Occipital lobe (tissue), 1 donor: ENCODE measurements at regions not wholly inside any gene's neighbourhood (a gene's known extent, or its start where the extent isn't known, plus 50 kb on each side); places are given as distances from the start of the nearest gene placed in this dataset.
"Not testable (repeated sequence)": the region's sequence is repeated elsewhere in the genome, so short reads cannot be mapped to it uniquely, and the experiment has no call there.

Experiments
- DNase-seq: peaks from one replicate; lab custom pipeline; 2025; lab: John Stamatoyannopoulos, UW

DNA sequence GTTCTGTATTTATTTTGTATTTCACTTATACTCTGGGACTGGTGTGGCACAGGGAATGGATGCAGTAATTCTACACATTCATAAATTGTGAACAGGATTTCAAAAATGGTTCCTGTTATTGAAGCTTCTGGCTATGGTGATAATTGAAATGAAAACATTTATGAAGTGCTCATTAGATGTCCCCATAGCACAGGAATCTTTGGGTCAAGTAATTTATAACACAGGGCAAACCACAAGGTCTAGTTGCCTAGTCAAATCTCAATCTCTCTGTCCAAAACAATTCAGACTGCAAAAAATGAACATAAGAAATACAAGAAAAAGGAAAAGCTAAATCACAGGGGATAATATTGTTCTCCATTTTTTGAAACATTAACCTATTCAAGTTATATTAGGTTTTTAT, 117.5 kb upstream of the PTPRG start:
- no peak for DNase-seq

- no peak for DNase-seq
Measured at GRCh38 chr3:61444782-61445181, 116.6 kb upstream of the PTPRG start.

DNA sequence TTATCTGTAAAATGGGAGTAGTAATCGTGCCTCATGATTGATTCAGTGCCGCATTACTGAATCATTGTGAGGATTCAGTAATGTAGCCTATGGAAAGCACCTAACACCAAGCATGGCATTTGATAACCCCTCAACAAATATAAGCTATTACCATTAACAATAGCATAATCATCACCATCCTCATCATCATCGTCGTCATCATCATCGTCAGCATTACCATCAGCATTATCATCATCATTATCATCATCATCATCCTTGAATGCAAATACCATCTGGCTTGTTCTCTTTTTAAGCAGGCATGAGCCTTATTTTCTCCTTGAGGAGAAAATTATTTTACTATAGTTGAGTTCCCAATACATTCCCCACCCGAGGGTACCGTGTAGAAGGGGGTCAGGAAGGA, 115.4 kb upstream of the PTPRG start:
- no peak for DNase-seq

DNA sequence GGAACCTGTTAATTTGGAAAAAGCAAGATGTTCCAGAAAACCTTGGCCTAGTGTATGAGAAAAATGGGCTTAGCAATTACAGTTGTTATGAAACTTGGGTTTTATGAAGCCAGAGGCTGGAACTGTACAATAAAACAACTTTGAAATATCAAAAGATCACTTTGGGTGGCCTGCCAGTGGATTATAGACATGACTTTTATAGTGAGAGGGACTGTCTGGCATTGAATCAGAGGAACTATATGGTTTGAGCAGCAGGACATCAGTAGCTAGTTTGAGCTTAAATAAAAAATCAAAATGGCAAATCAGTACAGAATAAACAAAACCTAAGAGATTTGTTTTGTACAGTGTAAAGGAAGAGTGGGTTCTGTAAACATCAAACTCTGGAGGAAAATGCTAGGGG, 115.0 kb upstream of the PTPRG start:
- no peak for DNase-seq

- DNase-seq = no peak
Measured at GRCh38 chr3:61448378-61448777, 113.0 kb upstream of the PTPRG start.

DNA sequence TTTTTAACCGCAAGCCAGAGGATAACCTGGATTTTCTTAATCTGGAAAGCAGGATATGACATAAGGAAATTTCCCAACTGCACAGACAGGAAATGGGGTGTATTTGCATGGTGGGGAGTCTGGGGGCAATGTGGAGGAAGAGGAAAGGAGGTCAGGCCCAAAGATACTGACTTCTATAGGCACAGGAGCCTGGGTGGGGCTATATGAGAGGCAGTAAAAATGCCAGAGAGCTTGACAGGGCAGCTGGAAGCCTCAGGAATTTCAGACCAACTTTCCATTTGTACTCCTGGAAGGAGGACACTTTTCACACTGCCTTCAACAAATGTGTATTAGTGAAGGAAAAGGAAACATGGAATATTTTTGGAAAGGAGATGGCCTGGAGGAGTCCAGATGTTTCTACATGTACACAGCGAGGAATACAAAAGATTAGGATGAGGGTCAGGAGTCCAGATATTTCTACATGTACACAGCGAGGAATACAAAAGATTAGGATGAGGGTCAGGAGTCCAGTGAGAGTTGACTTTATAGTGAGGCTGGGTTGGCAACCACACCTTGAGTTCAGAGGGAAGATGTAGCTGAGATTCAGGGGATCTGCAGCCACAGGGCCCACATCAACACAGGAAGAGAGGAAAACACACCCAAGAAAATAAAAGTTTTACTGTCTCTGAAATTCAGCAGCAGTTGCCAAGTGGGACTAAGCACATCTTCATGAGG, 111.9 kb upstream of the PTPRG start:
- no peak for DNase-seq

DNA sequence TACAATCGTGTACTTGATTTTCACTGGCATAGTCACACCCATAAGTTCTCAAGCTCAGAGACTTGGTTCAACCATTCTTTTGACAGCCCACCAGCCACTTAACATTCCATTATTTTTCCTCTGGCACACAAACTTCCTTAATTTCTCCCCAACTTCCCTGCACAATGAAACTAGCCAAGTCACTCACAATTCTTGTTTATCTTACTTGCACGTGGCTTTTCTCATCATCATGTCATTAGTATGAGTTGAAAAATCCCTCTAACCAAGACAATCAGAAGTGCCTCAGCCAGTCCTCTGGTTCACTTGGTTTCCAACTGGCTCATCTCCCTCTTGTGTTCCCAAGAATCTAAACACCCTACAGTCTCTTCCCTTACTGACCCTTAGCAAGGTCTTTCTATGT, 110.5 kb upstream of the PTPRG start:
- DNase-seq = no peak

DNA sequence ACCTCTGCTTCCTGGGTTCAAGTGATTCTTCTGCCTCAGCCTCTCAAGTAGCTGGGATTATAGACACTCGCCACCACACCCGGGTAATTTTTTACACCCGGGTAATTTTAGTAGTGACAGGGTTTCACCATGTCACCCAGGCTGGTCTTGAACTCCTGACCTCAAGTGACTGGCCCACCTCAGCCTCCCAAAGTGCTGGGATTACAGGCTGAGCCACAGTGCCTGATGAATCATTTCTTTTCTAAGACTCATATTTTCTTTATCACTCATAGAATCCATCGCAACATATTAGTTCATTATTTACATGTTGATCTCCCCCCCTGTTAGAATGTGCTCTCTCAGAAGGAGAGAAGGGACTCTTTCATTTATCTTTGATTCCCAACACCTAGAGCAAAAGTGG, 109.5 kb upstream of the PTPRG start:
- DNase-seq = no peak

- DNase-seq = no peak
Measured at GRCh38 chr3:61452535-61453090, 108.8 kb upstream of the PTPRG start.

GRCh38 chr3:61454006-61454585, 107.3 kb upstream of the PTPRG start:
- DNase-seq = no peak

- DNase-seq = no peak
Measured at GRCh38 chr3:61454801-61455200, 106.6 kb upstream of the PTPRG start.

DNA sequence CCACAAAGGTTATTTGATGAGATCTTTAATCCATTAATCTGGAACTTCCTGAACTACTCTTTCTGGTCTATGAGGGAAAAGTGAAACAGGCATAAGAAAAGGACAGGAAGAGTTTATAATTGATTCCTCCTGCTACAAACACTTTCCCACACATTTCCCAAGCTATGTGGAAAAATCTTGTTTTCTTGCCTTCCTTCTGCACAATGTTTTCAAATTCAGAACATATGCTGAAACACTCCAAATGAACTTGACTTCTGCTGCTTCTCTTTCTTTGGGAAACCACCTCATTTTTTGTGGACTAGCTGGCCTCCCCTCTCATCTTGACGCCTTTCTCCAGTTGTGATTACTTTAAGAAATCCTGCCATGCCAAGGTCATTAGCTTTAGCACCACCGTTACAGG, 100.7 kb upstream of the PTPRG start:
- DNase-seq = no peak

DNA sequence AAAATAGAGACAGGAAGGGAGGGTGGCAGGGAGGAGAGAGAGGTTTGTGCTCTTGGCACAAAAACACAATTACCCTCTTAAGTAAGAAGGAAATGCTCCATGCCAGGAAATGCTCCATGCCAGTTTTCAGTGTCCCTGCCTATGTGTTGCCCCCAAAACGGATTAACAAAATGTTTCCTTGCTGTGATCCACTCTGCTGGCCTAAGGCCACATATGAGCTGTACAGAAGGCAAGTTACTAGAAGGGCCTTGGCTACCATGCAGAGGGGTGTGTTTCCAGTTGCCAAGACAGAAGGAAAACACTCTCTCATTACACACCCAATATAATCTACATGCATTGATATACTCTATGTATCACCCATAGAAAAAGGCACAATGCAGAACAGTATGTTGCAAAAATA, 98.2 kb upstream of the PTPRG start:
- no peak for DNase-seq

DNA sequence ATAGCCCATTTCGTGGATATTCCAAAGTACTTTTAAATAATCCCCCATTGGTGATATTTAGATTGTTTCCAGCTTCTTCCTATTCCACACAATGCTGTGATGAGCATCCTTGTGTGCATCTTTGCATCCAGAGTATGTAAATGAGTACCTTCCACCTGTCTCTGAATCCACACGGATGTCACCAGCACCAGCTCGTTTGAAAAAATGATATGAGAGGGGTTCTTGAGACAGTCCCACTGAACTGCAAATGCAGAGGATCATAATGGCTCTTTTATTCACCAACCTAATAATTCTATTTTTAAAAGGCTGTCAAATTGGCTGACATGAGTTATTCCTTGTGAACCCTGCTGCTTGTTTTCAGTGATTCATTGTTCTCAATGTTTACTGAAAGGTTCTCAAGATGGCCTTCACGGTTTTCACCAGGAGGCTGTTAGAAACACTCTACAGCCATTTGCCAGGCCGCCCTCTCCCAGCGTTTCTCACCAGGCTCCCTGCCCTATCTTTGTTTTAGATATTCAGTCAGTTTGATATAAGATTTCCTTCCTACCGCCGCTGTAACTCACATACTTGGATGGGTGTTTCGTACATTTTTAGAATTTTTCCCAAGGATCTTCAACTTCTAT, 96.7 kb upstream of the PTPRG start:
- no peak for DNase-seq

DNA sequence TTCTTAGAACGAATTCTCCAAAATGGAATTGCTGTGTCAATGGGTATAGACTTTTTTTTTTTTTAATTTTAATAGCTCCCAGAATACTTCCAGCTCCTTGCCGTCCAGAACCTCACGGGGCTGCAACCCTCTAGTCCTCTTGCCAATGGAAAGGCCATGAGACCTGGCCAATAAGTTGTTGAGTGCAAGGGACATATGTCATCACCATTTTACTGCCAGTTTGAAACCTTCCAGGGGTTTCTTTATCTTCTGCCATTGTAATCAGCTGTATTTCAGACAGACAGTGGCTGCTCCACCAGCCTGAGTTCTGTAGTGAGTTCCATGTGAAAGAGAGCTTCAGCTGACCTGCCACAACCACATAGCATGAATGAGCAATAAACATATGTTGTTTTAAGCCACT, 95.0 kb upstream of the PTPRG start:
- no peak for DNase-seq

DNA sequence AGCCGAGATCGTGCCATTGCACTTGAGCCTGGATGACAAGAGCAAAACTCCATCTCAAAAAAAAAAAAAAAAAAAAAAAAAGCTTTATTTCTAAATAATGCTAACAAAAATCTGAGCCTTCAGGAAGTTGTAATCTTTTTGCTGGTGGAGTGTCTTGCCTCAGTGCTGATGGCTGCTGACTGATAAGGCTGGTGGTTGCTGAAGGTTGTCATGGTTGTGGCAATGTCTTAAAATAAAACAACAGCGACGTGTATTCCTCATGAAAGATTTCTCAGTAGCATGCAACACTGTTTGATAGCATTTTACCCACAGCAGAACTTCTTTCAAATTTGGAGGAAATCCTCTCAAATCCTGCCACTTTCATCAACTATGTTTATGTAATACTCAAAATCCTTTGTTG, 77.4 kb upstream of the PTPRG start:
- no peak for DNase-seq

DNA sequence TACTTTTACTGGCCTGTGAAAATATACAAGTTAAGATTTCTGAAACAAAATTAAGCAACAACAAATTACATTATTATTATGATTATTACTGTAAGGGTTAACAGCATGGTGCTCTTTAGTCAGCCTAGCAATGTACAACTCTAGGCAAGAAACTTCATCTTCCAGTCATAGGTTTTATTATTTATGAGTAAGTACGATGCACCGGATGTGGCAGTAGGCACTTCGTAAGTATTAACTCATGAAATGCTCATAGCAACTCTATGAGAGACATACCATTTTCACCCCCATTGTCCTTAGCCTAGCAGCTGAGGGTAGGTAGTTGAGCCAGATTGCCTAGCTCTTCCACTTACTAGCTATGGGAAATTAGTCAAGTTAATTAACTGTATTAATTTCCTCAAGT, 68.0 kb upstream of the PTPRG start:
- DNase-seq = no peak

GRCh38 chr3:61494309-61494708, 67.1 kb upstream of the PTPRG start:
- not testable (repeated sequence) for DNase-seq

DNA sequence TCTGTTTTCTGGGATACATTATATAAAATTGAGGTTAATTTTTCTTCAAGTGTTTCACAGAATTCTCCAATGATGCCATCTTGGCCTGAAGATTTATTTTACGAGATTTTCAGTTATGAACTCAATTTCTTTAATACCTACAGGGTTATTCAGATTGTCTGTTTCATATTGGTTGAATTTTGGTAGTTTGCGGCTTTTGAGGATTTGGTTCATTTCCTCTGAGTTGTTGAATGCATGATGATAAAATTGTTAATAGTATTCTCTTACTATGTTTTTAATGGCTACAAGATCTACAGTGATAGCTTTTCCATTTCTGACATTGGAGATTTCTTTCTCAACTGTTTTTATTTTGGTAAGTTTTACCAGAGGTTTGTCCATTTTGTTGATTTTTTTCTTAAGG, 63.9 kb upstream of the PTPRG start:
- DNase-seq = no peak

- no peak for DNase-seq
Measured at GRCh38 chr3:61505197-61505596, 56.2 kb upstream of the PTPRG start.

DNA sequence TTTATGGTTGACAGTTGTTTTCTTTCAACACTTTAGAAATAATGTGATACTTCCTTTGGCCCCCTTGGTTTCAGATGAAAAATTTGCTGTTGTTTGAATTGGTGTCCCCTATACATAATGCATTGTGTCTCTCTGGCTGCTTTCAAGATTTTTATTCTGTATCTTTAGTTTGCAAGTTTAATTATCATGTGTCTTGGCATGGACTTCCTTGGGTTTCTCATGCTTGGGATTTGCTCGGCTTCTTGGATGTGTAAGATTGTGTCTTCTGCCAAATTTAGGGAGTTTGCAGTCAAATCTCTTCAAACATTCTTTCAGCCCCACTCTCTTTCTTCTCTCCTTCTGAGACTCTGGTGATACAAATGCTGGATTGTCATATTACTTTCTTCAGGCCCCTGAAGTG, 53.4 kb upstream of the PTPRG start:
- DNase-seq = no peak
